HG02798 (cell line): ENCODE measurements at regions not wholly inside any gene's neighbourhood (a gene's known extent, or its start where the extent isn't known, plus 50 kb on each side); places are given as distances from the start of the nearest gene placed in this dataset.
"Not testable (repeated sequence)": the region's sequence is repeated elsewhere in the genome, so short reads cannot be mapped to it uniquely, and the experiment has no call there.

ENCODE experiments used
- ATAC-seq: cut with Tn5 transposase; IDR thresholded peaks from one replicate; pipeline ENCODE4 v1.9.1; 2021; ENCODE audit warnings: mild to moderate bottlenecking; ENCODE audit not compliant: unreplicated experiment, poor library complexity

- no peak for ATAC-seq
Observed at GRCh38 chr14:29982171-29982570, 54.5 kb upstream of the PRKD1 start.

GRCh38 chr14:29982993-29983392 is 55.3 kb upstream of the PRKD1 start:
- no peak for ATAC-seq

DNA sequence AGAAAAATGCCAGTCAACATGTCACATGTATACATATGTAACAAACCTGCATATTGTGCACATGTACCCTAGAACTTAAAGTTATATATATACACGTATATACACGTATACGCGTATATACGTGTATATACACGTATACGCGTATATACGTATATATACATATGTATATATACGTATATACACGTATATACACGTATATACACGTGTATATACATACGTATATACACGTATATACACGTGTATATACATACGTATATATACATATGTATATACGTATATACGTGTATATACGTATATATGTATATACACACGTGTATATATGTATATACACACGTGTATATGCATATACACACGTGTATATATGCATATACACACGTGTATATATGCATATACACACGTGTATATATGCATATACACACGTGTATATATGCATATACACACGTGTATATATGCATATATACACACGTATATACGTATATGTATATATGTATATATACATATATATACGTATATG is 62.8 kb upstream of the PRKD1 start:
- ATAC-seq = not testable (repeated sequence)

DNA sequence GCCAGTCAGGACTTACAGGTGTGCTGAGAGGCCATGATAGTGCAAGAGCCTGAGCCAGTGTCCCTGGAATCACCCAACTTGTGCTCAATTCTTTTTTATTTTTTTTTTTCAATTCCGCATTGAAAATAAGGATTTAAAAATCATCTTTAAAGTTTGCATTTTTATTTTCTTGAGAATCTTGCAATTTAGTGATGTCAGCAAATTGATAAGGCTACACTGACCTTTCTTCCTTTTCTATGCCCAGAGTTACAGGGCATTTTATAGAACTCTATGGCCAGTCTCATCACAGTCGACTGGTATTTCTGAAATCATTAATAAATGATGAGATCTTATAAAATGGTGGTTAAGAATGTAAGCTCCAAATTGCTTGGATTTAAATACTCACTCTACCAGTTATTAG is 63.3 kb upstream of the PRKD1 start:
- ATAC-seq = no peak

GRCh38 chr14:29993143-29993542 is 65.5 kb upstream of the PRKD1 start:
- ATAC-seq = no peak

- no peak for ATAC-seq
Observed at GRCh38 chr14:29999013-29999539, 71.4 kb upstream of the PRKD1 start.

- ATAC-seq = no peak
Observed at GRCh38 chr14:30002859-30003258, 75.2 kb upstream of the PRKD1 start.

GRCh38 chr14:30005114-30005808 is 77.6 kb upstream of the PRKD1 start:
- ATAC-seq = no peak

DNA sequence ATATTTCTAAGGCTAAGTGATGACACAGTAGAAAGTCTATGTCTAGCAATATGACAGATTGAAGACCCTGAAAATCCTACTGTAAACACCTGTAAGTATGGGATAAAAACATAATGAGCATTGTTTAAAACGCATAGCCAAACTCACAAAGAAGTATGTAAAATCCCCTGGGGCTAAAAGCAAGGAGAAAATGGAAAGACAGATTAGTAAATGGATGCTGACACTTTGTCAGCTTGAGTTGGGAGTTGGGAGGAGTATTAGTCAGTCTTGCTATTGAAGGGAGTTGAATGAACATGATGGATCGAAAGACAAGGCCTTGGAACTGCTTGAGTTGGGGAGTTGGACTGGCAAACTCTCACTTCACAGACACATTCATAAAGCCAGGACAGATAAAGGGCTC is 79.0 kb upstream of the PRKD1 start:
- ATAC-seq = no peak

DNA sequence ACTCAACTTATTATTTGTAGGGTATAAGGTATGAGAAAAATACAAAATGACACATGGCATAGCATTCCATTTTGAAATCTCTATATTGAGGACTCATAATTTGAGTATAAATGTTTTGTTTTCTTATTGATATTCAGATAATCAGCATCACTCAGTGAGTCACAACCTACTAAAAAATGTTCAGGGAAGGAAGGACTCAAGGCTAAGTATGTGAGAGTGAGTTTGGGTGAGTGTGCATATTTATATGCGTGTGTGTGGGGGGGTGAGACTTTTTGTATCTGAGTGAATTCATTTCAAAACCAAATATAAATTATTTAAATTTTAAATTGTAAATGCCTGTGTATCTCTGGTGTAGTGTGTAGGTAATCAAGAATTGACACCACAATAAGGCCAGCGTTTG is 87.8 kb upstream of the PRKD1 start:
- no peak for ATAC-seq

DNA sequence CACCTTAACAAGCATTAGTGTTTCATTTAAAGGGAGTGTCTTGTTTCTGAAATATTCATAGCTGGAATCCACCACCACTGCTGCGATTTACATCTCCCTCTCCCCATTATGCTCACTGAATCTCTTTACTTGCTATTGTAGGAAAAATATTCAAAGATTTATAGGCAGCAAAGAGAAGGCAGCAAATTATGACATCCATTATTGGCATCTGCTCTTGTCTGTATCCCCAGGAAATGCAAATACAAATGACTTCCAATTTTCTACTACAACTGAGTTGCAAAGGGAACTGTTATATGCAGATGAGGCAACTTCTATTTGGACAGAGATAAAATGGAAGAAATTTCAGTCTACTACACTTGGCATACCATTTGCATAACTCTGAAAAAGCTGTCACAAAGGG is 88.4 kb upstream of the PRKD1 start:
- ATAC-seq = no peak

GRCh38 chr14:30017370-30017993 is 89.8 kb upstream of the PRKD1 start:
- no peak for ATAC-seq

GRCh38 chr14:30020271-30020670 is 92.6 kb upstream of the PRKD1 start:
- ATAC-seq = no peak

DNA sequence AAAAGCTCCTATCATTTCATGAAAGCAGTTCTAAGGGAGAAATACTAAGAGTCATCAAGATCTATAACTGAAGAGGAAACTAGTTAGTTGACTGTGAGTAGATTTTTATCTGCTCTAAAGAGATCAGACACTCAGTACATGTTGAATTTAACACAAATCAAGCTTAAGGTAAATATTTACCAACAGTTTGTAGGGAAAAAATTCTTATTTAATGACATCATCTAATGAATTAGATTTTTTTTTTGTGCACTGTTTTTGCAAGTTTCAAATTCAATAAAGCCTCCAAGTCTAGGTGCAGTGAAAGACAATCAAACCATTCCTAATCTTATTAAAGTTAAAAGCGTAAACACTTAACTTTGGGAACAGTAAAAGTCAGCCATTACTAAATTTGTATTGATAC is 93.0 kb upstream of the PRKD1 start:
- ATAC-seq = no peak

- not testable (repeated sequence) for ATAC-seq
Observed at GRCh38 chr14:30023350-30023749, 95.7 kb upstream of the PRKD1 start.

GRCh38 chr14:30034152-30034551 is 106.5 kb upstream of the PRKD1 start:
- ATAC-seq = no peak

DNA sequence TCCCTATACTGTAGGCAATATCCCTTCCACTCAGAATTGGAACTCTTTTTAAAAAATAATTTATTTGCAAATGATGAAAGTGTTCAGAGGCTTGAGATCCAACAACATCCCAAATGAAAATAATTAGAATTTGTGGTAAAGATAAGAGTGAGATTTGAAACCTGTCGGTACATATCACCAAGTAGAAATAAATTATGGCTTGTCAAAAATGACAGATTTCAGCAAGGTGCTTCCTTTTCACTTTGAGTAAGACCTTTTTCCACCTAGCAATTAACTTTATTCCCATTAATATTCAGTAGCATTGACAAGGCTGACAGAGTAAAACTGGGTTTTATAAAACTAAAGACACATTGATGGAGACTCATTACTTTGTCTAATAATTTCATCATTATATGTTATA is 107.7 kb upstream of the PRKD1 start:
- no peak for ATAC-seq

DNA sequence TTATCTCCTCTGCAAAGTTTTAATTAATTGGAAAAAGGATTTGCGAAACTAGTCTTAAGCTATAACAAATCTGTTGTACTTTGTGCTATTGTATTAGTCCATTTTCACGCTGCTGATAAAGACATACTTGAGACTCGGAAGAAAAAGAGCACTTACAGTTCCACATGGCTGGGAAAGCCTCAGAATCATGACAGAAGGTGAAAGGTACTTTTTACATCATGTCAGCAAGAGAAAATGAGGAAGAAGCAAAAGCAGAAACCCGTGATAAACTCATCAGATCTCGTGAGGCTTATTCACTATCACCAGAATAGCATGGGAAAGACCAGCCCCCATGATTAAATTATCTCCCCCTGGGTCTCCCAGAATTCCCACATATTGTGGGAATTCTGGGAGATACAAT is 118.1 kb upstream of the PRKD1 start:
- ATAC-seq = no peak

- no peak for ATAC-seq
Observed at GRCh38 chr14:30053103-30053502, 125.5 kb upstream of the PRKD1 start.

- ATAC-seq = no peak
Observed at GRCh38 chr14:30054201-30054600, 126.6 kb upstream of the PRKD1 start.

DNA sequence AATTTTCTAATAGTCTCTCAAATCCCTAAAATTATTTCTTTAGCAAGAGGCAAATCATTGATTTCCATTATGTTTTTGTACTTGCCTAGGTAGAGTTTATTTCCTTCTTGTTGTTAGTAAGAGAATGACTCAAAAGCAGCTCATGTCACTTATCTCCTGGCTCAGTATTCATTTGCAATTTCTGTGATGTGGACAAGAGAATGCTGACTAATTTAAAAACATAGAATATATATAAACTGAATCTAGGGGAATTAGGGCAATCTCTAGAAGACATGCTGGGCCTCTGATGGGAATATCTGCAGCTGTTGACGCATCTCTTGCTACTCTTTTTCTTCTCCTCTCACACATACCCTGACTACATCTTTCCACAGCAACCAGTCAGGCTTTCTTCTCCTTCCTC is 130.8 kb upstream of the PRKD1 start:
- ATAC-seq = no peak

DNA sequence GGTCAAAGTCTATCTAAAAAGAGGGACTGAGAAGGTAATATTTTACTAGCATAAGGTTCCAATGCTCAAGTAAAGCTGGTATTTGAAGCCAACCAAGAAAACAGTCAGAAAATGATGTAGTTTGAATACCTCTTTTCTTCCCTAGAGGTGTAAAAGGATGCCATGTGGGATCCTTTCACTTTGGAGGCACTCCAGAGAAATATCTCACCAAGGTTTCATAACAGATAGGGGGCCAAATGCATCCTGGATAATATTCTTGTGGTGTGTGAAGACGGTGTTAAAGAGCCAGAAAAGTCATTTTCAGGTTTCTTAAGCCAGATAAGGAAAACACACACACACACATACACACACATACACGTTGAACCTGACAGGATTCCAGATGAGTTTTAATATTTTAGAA is 136.1 kb upstream of the PRKD1 start:
- no peak for ATAC-seq
